Gastrocnemius medialis (tissue), 4 donors: ENCODE measurements at regions not wholly inside any gene's neighbourhood (a gene's known extent, or its start where the extent isn't known, plus 50 kb on each side); places are given as distances from the start of the nearest gene placed in this dataset.

Source experiments
- POLR2A ChIP-seq, 2 donors: fragments of 450-650 bp; IDR thresholded peaks; one replicate each; pipeline ENCODE4 v1.6.1; 2017; ENCODE audit warnings: antibody characterized with exemption in 2 of 2, mild to moderate bottlenecking in 2 of 2, moderate library complexity in 2 of 2
- TF ChIP-seq, protein P1 (sequence below), 5 experiments: fragments of 450-650 bp in 3 of 5; fragments of 200-600 bp in 2 of 5; sonication (generic) in 2 of 5; IDR thresholded peaks in 4 of 5; conservative IDR thresholded peaks in 1 of 5; 1 replicate in 4 of 5; 2 replicates in 1 of 5; pipeline ENCODE4 v1.5.1; 2016 to 2019; ENCODE audit warnings: antibody characterized with exemption in 5 of 5, mild to moderate bottlenecking in 3 of 5, moderate library complexity in 3 of 5

DNA sequence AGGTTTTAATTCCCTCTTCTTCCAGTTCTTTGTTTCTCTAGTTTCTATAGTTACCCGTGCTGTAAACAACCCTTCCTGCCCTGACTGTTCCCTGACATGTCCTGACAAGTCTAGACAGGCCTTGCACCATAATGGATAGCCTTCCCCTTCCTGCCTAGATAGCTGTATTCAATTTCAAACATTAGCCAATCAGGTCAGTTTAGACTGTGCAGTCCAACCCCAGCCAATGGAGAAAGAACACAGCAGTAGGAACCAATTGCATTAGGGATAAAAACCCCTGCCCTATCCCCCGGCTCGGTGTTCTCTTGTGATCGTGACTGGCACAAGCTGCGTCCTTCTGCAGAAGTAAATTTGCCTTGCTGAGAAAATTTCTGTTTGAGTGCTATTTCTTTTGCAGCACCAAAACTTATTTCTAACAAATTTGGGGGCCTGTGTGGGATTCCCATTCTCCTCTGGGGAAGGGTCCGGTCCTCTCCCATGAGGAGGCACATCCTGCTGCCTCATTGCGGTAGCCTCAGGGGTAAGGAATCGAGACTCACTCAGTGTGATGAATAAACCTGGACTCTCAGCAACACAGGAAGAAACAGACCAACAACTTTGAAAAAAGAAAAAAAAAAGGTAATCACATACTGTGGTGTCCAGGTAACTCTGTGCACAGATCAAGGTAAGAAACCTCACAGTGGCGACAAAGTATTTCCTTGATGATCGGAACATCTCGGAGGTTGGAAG lies 248.7 kb upstream of the ECI2 start:
- TF ChIP-seq, protein P1, sequence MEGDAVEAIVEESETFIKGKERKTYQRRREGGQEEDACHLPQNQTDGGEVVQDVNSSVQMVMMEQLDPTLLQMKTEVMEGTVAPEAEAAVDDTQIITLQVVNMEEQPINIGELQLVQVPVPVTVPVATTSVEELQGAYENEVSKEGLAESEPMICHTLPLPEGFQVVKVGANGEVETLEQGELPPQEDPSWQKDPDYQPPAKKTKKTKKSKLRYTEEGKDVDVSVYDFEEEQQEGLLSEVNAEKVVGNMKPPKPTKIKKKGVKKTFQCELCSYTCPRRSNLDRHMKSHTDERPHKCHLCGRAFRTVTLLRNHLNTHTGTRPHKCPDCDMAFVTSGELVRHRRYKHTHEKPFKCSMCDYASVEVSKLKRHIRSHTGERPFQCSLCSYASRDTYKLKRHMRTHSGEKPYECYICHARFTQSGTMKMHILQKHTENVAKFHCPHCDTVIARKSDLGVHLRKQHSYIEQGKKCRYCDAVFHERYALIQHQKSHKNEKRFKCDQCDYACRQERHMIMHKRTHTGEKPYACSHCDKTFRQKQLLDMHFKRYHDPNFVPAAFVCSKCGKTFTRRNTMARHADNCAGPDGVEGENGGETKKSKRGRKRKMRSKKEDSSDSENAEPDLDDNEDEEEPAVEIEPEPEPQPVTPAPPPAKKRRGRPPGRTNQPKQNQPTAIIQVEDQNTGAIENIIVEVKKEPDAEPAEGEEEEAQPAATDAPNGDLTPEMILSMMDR (IDR thresholded peaks at IDR 0.05 in 4 of 5, conservative IDR thresholded peaks at IDR 0.05 in 1 of 5), result no peak
- no peak for TF ChIP-seq POLR2A (IDR thresholded peaks at IDR 0.05)
